HepG2 (cell line): ENCODE measurements at regions not wholly inside any gene's neighbourhood (a gene's known extent, or its start where the extent isn't known, plus 50 kb on each side); places are given as distances from the start of the nearest gene placed in this dataset.

Source experiments
- ATAC-seq: fragments of 200-7000 bp; cut with Tn5 transposase; 3 replicates; pipeline ENCODE4 v1.9.1; 2020; ENCODE audit warnings: mild to moderate bottlenecking, moderate library complexity
- BruUV-seq: library from RNA; stranded (reverse); fragments of 400-500 nt; replicated peaks from 2 replicates; lab custom pipeline; 2021; lab: Mats Ljungman, UMichigan
- CTCF ChIA-PET: fragments of 300-600 bp; formaldehyde crosslinking; extraction: SDS; loops from one replicate; lab custom pipeline; 2021; ENCODE audit warnings: low total read pairs, inconsistent platforms, low intra/inter-chr PET ratio; lab: Yijun Ruan, JAX
- POLR2A ChIA-PET: fragments of 350-600 bp; sonication (Branson Sonifier 250); formaldehyde crosslinking; loops from one replicate; lab custom pipeline; 2020; ENCODE audit warnings: antibody characterized with exemption, inconsistent platforms; lab: Yijun Ruan, JAX
- DNase-seq: peaks from one replicate; pipeline ENCODE4 v3.0.0-alpha.2; 2015; ENCODE audit warnings: low spot score
- FAIRE-seq: peaks from 3 replicates; lab custom pipeline; 2011; peaks lifted over from hg19 to GRCh38; lab: Jason Lieb, UNC
- H2AFZ ChIP-seq: one replicate; pipeline ENCODE4 v1.6.1; 2011; ENCODE audit warnings: low read length, inconsistent platforms
- H3K27ac ChIP-seq: fragments of 300-600 bp; 3 replicates; pipeline ENCODE4 v1.8.0; 2011; ENCODE audit warnings: mixed run types, mild to moderate bottlenecking, mixed read lengths, low read length, inconsistent platforms; ENCODE audit not compliant: insufficient read depth; ENCODE audit errors: extremely low read length
- H3K27me3 ChIP-seq, 2 experiments: fragments of 200-600 bp in 1 of 2; 2 replicates in 1 of 2; 3 replicates in 1 of 2; pipeline versions ENCODE4 v1.6.0 to v1.8.0; 2011; ENCODE audit warnings: low read length in 2 of 2, mild to moderate bottlenecking in 2 of 2, moderate library complexity in 2 of 2, inconsistent platforms in 1 of 2; ENCODE audit not compliant: insufficient read depth in 2 of 2, control insufficient read depth in 1 of 2
- H3K36me3 ChIP-seq, 2 experiments: fragments of 200-600 bp in 1 of 2; replicated peaks in 1 of 2; 2 replicates in 1 of 2; 3 replicates in 1 of 2; pipeline versions ENCODE4 v1.5.1 to v1.8.0; 2011; ENCODE audit warnings: low read length in 2 of 2, inconsistent platforms in 1 of 2; ENCODE audit not compliant: insufficient read depth in 2 of 2, control insufficient read depth in 1 of 2
- H3K4me1 ChIP-seq: 2 replicates; pipeline ENCODE4 v1.5.1; 2012; ENCODE audit warnings: low read length, inconsistent platforms; ENCODE audit not compliant: insufficient read depth
- H3K4me2 ChIP-seq: 2 replicates; pipeline ENCODE4 v1.6.0; 2011; ENCODE audit warnings: low read depth, low read length, inconsistent platforms
- H3K4me3 ChIP-seq, 3 experiments: fragments of 200-600 bp in 1 of 3; sonication (generic), shearing (Covaris generic) in 1 of 3; replicated peaks in 1 of 3; 2 replicates each; pipeline ENCODE4 v1.5.1; 2011 to 2016; ENCODE audit warnings: low read length in 3 of 3, inconsistent platforms in 2 of 3, low read depth in 2 of 3, mild to moderate bottlenecking in 2 of 3, control low read depth in 1 of 3, mixed read lengths in 1 of 3; ENCODE audit not compliant: insufficient read depth in 1 of 3
- H3K79me2 ChIP-seq: one replicate; pipeline ENCODE4 v1.6.1; 2011; ENCODE audit warnings: low read length, inconsistent platforms; ENCODE audit not compliant: insufficient read depth
- H3K9ac ChIP-seq: 2 replicates; pipeline ENCODE4 v1.6.0; 2011; ENCODE audit warnings: mild to moderate bottlenecking, low read depth, low read length, inconsistent platforms; ENCODE audit not compliant: insufficient read depth
- H3K9me3 ChIP-seq: 2 replicates; pipeline ENCODE4 v1.5.1; 2012; ENCODE audit warnings: mild to moderate bottlenecking, low read length
- H4K20me1 ChIP-seq: 2 replicates; pipeline ENCODE4 v1.6.0; 2011; ENCODE audit warnings: inconsistent platforms, mild to moderate bottlenecking, low read length, moderate library complexity; ENCODE audit not compliant: insufficient read depth
- BRD4 ChIP-seq: sonication (generic); formaldehyde crosslinking; IDR thresholded peaks from 2 replicates; pipeline ENCODE4 v1.4.0; 2020; ENCODE audit warnings: missing genetic modification reagents
- CREB1 ChIP-seq, 2 experiments: fragments of 450-650 bp in 1 of 2; IDR thresholded peaks; 2 replicates each; pipeline ENCODE4 v1.6.1; 2016 to 2017; ENCODE audit warnings: control low read depth in 1 of 2, mild to moderate bottlenecking in 1 of 2, missing compliant biosample characterization in 1 of 2, missing genetic modification characterization in 1 of 2
- GATA4 ChIP-seq: sonication (generic); IDR thresholded peaks from 2 replicates; pipeline ENCODE4 v1.6.1; 2016; ENCODE audit warnings: antibody characterized with exemption, low read depth, borderline replicate concordance
- HHEX ChIP-seq: IDR thresholded peaks from 2 replicates; pipeline ENCODE4 v1.6.1; 2016; ENCODE audit warnings: control low read depth
- SOX5 ChIP-seq: IDR thresholded peaks from 2 replicates; pipeline ENCODE4 v1.6.1; 2016; ENCODE audit warnings: borderline replicate concordance
- ZBTB10 ChIP-seq: sonication (generic); formaldehyde crosslinking; IDR thresholded peaks from 2 replicates; pipeline ENCODE4 v1.4.0; 2020; ENCODE audit warnings: missing genetic modification reagents, borderline replicate concordance
- WGBS: methylation state at CpG from one replicate; pipeline ENCODE4 v1.1.6; 2017; ENCODE audit warnings: low lambda C conversion rate; 5-methylcytosine and 5-hydroxymethylcytosine counted together
- in situ Hi-C: cut with HindIII; loops from 2 replicates; pipeline ENCODE4 v1.10.0; 2017; ENCODE audit warnings: low pct_unique_long_range_greater_than_20kb; ENCODE audit not compliant: extremely low pct_ligation_motif_present
- intact Hi-C: fragments of 100-400 bp; cut with micrococcal nuclease; formaldehyde crosslinking; loops from one replicate; pipeline ENCODE4 v1.10.0; 2022; ENCODE audit not compliant: unreplicated experiment
- TF ChIP-seq, protein P1 (sequence below): IDR thresholded peaks from 2 replicates; pipeline ENCODE4 v1.6.1; 2016; ENCODE audit warnings: low read depth, borderline replicate concordance
- TF ChIP-seq, protein P2 (sequence below): sonication (generic); formaldehyde crosslinking; IDR thresholded peaks from 2 replicates; pipeline ENCODE4 v1.9.0; 2022; ENCODE audit warnings: low read depth, missing genetic modification reagents
- TF ChIP-seq, protein P3 (sequence below): IDR thresholded peaks from 2 replicates; pipeline ENCODE4 v1.6.1; 2016; ENCODE audit warnings: missing genetic modification reagents, missing compliant biosample characterization

DNA sequence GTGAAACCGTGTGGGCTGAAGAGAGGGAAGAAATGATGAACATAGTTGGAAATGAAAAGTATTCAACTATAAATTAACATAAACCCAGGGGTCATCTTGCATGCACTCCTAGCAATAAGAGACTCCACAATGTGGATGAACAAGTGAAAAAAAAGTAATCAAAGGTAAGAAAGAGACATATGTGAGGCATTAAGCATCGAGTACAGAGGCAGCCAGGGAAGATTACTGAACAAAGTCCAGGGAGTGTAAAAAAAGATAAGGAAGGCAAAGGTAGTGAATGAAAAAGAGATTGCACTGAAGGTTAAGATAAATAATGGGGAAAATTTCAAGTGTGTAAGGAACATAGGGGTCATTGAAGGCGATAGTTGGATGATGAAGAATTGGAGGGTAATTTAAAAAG lies 330.8 kb upstream of the PROX1 start:
- ChIA-PET CTCF (no interaction called here), POLR2A (interaction anchor here (0.8 to 1.0 kb wide), 2 partner anchors 330 to 333 kb away, joined by 3 to 6 read pairs; partner anchors contain the start of gene PROX1)
- no peak overlapping the region for H2AFZ ChIP-seq
- H3K27me3 ChIP-seq = no peaks in the 10 kb centered on the region
- TF ChIP-seq, protein P1, sequence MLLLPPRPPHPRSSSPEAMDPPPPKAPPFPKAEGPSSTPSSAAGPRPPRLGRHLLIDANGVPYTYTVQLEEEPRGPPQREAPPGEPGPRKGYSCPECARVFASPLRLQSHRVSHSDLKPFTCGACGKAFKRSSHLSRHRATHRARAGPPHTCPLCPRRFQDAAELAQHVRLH = no peak
- TF ChIP-seq CREB1 (IDR thresholded peaks at IDR 0.05) = no peak
- TF ChIP-seq CREB1 (CRISPR knock-in tag; IDR thresholded peaks at IDR 0.05) = no peak
- no peak for TF ChIP-seq HHEX (CRISPR knock-in tag)
- TF ChIP-seq, protein P2, sequence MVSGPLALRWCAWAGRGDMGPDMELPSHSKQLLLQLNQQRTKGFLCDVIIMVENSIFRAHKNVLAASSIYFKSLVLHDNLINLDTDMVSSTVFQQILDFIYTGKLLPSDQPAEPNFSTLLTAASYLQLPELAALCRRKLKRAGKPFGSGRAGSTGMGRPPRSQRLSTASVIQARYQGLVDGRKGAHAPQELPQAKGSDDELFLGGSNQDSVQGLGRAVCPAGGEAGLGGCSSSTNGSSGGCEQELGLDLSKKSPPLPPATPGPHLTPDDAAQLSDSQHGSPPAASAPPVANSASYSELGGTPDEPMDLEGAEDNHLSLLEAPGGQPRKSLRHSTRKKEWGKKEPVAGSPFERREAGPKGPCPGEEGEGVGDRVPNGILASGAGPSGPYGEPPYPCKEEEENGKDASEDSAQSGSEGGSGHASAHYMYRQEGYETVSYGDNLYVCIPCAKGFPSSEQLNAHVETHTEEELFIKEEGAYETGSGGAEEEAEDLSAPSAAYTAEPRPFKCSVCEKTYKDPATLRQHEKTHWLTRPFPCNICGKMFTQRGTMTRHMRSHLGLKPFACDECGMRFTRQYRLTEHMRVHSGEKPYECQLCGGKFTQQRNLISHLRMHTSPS (CRISPR knock-in tag) = no peak
- no peak for TF ChIP-seq BRD4 (CRISPR knock-in tag)
- no peak for TF ChIP-seq GATA4
- no peak for TF ChIP-seq ZBTB10 (CRISPR knock-in tag)
- TF ChIP-seq, protein P3, sequence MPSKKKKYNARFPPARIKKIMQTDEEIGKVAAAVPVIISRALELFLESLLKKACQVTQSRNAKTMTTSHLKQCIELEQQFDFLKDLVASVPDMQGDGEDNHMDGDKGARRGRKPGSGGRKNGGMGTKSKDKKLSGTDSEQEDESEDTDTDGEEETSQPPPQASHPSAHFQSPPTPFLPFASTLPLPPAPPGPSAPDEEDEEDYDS (CRISPR knock-in tag) = no peak
- no peak for TF ChIP-seq SOX5 (CRISPR knock-in tag)
- H3K36me3 ChIP-seq = no peaks in the 10 kb centered on the region
- peaks cover 35% of the 10 kb centered on the region for H3K4me1 ChIP-seq
- H3K79me2 ChIP-seq = no peaks in the 10 kb centered on the region
- 31% methylated on average over 3 of the region's 3 CpGs for WGBS
- no peak overlapping the region for H3K27ac ChIP-seq
- BruUV-seq = no TSS peak
- intact Hi-C loops = loop anchor here (10.0 kb wide), 1 partner anchor 282 kb away; no protein-coding TSS in a partner anchor
- H3K4me3 ChIP-seq = peak overlapping the region in 1 of 3 experiments; percentile 2; a peak in 1 of 6 replicates
- in situ Hi-C loops = no loop called here
- ATAC-seq (no peak; the same call in 2 of the 3 replicates), FAIRE-seq (no peak), DNase-seq (no peak)
- H3K4me2 ChIP-seq = peak overlapping the region; percentile 57
- no peak overlapping the region for H3K9ac ChIP-seq
- H4K20me1 ChIP-seq = no peaks in the 10 kb centered on the region
- no peaks in the 10 kb centered on the region for H3K9me3 ChIP-seq
